ENCODE measurements at regions not wholly inside any gene's neighbourhood (a gene's known extent, or its start where the extent isn't known, plus 50 kb on each side); places are given as distances from the start of the nearest gene placed in this dataset.

GRCh38 chr15:93474728-93475127 is 385.7 kb upstream of the RGMA start:
- TF ChIP-seq CSDC2 (CRISPR knock-in tag; IDR thresholded peaks at IDR 0.05) (no peak), ISL1 (CRISPR knock-in tag; IDR thresholded peaks at IDR 0.05) (no peak), ZFP30 (CRISPR knock-in tag; IDR thresholded peaks at IDR 0.05) (no peak), ZNF8 (CRISPR knock-in tag; IDR thresholded peaks at IDR 0.05) (no peak), SNAI2 (CRISPR knock-in tag; IDR thresholded peaks at IDR 0.05) (no peak), ZNF565 (CRISPR knock-in tag; conservative IDR thresholded peaks at IDR 0.05; ENCODE audit: low read depth) (no peak), BACH2 (CRISPR knock-in tag; IDR thresholded peaks at IDR 0.05; ENCODE audit: borderline replicate concordance) (no peak), ESRRG (CRISPR knock-in tag; IDR thresholded peaks at IDR 0.05) (no peak), ZNF70 (CRISPR knock-in tag; IDR thresholded peaks at IDR 0.05) (no peak), TOX (CRISPR knock-in tag; IDR thresholded peaks at IDR 0.05; ENCODE audit: borderline replicate concordance) (no peak)
- TF ChIP-seq, protein P1, sequence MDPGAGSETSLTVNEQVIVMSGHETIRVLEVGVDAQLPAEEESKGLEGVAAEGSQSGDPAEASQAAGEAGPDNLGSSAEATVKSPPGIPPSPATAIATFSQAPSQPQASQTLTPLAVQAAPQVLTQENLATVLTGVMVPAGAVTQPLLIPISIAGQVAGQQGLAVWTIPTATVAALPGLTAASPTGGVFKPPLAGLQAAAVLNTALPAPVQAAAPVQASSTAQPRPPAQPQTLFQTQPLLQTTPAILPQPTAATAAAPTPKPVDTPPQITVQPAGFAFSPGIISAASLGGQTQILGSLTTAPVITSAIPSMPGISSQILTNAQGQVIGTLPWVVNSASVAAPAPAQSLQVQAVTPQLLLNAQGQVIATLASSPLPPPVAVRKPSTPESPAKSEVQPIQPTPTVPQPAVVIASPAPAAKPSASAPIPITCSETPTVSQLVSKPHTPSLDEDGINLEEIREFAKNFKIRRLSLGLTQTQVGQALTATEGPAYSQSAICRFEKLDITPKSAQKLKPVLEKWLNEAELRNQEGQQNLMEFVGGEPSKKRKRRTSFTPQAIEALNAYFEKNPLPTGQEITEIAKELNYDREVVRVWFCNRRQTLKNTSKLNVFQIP (CRISPR knock-in tag; IDR thresholded peaks at IDR 0.05; ENCODE audit: borderline replicate concordance, low read depth), result no peak
- ATAC-seq, result no peak

DNA sequence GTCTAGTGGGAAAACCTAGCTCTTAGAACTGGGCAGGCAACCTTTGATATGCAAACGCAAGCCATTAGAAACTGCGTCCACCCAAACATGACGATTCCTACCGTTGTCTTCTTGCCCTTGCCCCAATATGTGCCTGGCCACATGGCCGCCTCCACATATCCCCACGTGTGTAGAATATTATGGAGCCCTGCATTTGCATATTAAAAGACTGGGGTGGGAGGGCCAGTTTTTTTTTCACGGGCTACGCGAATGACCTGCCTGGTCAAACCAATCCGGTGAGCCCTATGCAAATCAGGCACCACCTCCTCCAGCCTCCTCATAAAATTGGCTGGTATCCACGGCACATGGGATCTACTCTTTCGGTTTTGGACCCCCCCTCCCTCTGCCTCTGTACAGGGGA is 381.0 kb upstream of the RGMA start:
- no peak for ATAC-seq

GRCh38 chr15:93467337-93467736 is 378.3 kb upstream of the RGMA start:
- no peak for ATAC-seq
- TF ChIP-seq PPARA (CRISPR knock-in tag; IDR thresholded peaks at IDR 0.05; ENCODE audit: borderline replicate concordance) (no peak), ISL1 (CRISPR knock-in tag; IDR thresholded peaks at IDR 0.05) (no peak), SNAI2 (CRISPR knock-in tag; IDR thresholded peaks at IDR 0.05) (no peak), ZFP3 (CRISPR knock-in tag; IDR thresholded peaks at IDR 0.05) (no peak), ZFP30 (CRISPR knock-in tag; IDR thresholded peaks at IDR 0.05) (no peak), TOX (CRISPR knock-in tag; IDR thresholded peaks at IDR 0.05; ENCODE audit: borderline replicate concordance) (no peak), ESRRG (CRISPR knock-in tag; IDR thresholded peaks at IDR 0.05) (no peak)

More for the DNA sequence above, 381.0 kb upstream of the RGMA start:
- TF ChIP-seq ZNF565 (CRISPR knock-in tag; conservative IDR thresholded peaks at IDR 0.05; ENCODE audit: low read depth) (no peak), ZC3H10 (CRISPR knock-in tag; IDR thresholded peaks at IDR 0.05) (no peak), TCF4 (CRISPR knock-in tag; IDR thresholded peaks at IDR 0.05; ENCODE audit: borderline replicate concordance) (no peak), ARNTL (CRISPR knock-in tag; IDR thresholded peaks at IDR 0.05; ENCODE audit: borderline replicate concordance, low read depth) (no peak), ESRRG (CRISPR knock-in tag; IDR thresholded peaks at IDR 0.05) (no peak), BACH2 (CRISPR knock-in tag; IDR thresholded peaks at IDR 0.05; ENCODE audit: borderline replicate concordance) (no peak), GLIS3 (CRISPR knock-in tag; IDR thresholded peaks at IDR 0.05) (no peak), ZNF70 (CRISPR knock-in tag; IDR thresholded peaks at IDR 0.05) (no peak)
- TF ChIP-seq, protein P2, sequence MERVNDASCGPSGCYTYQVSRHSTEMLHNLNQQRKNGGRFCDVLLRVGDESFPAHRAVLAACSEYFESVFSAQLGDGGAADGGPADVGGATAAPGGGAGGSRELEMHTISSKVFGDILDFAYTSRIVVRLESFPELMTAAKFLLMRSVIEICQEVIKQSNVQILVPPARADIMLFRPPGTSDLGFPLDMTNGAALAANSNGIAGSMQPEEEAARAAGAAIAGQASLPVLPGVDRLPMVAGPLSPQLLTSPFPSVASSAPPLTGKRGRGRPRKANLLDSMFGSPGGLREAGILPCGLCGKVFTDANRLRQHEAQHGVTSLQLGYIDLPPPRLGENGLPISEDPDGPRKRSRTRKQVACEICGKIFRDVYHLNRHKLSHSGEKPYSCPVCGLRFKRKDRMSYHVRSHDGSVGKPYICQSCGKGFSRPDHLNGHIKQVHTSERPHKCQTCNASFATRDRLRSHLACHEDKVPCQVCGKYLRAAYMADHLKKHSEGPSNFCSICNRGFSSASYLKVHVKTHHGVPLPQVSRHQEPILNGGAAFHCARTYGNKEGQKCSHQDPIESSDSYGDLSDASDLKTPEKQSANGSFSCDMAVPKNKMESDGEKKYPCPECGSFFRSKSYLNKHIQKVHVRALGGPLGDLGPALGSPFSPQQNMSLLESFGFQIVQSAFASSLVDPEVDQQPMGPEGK (CRISPR knock-in tag; IDR thresholded peaks at IDR 0.05; ENCODE audit: borderline replicate concordance), result no peak

DNA sequence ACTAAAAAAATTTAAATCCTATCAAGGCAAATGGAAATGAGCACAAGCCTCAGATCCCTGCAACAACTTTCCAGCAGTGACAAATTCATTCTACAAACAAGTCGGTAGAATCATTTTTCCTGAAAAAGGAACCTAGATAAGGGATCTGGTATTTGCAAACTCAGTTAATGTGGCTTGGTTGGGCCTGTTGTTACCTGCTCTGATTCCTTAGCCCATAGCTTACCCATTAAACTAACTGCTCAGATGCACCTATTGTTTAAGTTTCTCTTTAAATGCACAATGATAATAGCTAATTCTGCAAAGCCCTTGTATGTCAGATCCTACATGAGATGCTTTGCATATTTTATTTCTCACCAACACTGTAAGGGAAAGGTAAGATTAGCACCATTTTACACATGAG is 377.4 kb upstream of the RGMA start:
- TF ChIP-seq OSR1 (CRISPR knock-in tag; IDR thresholded peaks at IDR 0.05) (no peak), ZFP30 (CRISPR knock-in tag; IDR thresholded peaks at IDR 0.05) (no peak), ESRRG (CRISPR knock-in tag; IDR thresholded peaks at IDR 0.05) (no peak), TOX (CRISPR knock-in tag; IDR thresholded peaks at IDR 0.05; ENCODE audit: borderline replicate concordance) (no peak), ISL1 (CRISPR knock-in tag; IDR thresholded peaks at IDR 0.05) (no peak), SNAI2 (CRISPR knock-in tag; IDR thresholded peaks at IDR 0.05) (no peak), CREB5 (CRISPR knock-in tag; IDR thresholded peaks at IDR 0.05; ENCODE audit: low read depth) (no peak), CSDC2 (CRISPR knock-in tag; IDR thresholded peaks at IDR 0.05) (no peak)
- TF ChIP-seq, protein P1 (CRISPR knock-in tag; IDR thresholded peaks at IDR 0.05; ENCODE audit: borderline replicate concordance, low read depth), result no peak
- ATAC-seq, result no peak

- no peak for ATAC-seq
- TF ChIP-seq TCF4 (CRISPR knock-in tag; IDR thresholded peaks at IDR 0.05; ENCODE audit: borderline replicate concordance), result no peak
- no peak for TF ChIP-seq CSDC2 (CRISPR knock-in tag; IDR thresholded peaks at IDR 0.05)
- TF ChIP-seq RARB (CRISPR knock-in tag; IDR thresholded peaks at IDR 0.05), result no peak
- TF ChIP-seq ZNF565 (CRISPR knock-in tag; conservative IDR thresholded peaks at IDR 0.05; ENCODE audit: low read depth), result no peak
- TF ChIP-seq, protein P2 (CRISPR knock-in tag; IDR thresholded peaks at IDR 0.05; ENCODE audit: borderline replicate concordance), result no peak
- TF ChIP-seq, protein P3, sequence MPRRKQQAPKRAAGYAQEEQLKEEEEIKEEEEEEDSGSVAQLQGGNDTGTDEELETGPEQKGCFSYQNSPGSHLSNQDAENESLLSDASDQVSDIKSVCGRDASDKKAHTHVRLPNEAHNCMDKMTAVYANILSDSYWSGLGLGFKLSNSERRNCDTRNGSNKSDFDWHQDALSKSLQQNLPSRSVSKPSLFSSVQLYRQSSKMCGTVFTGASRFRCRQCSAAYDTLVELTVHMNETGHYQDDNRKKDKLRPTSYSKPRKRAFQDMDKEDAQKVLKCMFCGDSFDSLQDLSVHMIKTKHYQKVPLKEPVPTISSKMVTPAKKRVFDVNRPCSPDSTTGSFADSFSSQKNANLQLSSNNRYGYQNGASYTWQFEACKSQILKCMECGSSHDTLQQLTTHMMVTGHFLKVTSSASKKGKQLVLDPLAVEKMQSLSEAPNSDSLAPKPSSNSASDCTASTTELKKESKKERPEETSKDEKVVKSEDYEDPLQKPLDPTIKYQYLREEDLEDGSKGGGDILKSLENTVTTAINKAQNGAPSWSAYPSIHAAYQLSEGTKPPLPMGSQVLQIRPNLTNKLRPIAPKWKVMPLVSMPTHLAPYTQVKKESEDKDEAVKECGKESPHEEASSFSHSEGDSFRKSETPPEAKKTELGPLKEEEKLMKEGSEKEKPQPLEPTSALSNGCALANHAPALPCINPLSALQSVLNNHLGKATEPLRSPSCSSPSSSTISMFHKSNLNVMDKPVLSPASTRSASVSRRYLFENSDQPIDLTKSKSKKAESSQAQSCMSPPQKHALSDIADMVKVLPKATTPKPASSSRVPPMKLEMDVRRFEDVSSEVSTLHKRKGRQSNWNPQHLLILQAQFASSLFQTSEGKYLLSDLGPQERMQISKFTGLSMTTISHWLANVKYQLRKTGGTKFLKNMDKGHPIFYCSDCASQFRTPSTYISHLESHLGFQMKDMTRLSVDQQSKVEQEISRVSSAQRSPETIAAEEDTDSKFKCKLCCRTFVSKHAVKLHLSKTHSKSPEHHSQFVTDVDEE (CRISPR knock-in tag; IDR thresholded peaks at IDR 0.05), result no peak
- TF ChIP-seq BACH2 (CRISPR knock-in tag; IDR thresholded peaks at IDR 0.05; ENCODE audit: borderline replicate concordance), result no peak
These were observed 373.7 kb upstream of the RGMA start for GRCh38 chr15:93462690-93463089.
